WTC11 (cell line): ENCODE measurements at regions not wholly inside any gene's neighbourhood (a gene's known extent, or its start where the extent isn't known, plus 50 kb on each side); places are given as distances from the start of the nearest gene placed in this dataset.

Experiments
- ATAC-seq: fragments of 200-7000 bp; cut with Tn5 transposase; 2 replicates; pipeline ENCODE4 v1.10.0; 2021; ENCODE audit warnings: mild to moderate bottlenecking, moderate library complexity
- CTCF ChIA-PET: fragments of 300-600 bp; sonication (Branson Sonifier 250); formaldehyde crosslinking; loops from one replicate; lab custom pipeline; 2021; ENCODE audit warnings: antibody characterized with exemption; lab: Charles Lee
- POLR2A ChIA-PET: fragments of 350-600 bp; sonication (Branson Sonifier 250); formaldehyde crosslinking; loops from one replicate; lab custom pipeline; 2021; ENCODE audit warnings: antibody characterized with exemption; lab: Charles Lee
- DNase-seq: peaks from one replicate; pipeline ENCODE4 v3.0.0; 2021; ENCODE audit warnings: low spot score
- H3K27ac Mint-ChIP-seq: 2 replicates; pipeline ENCODE4 v1.8.0; 2021; ENCODE audit warnings: mixed read lengths
- H3K27me3 Mint-ChIP-seq: 2 replicates; pipeline ENCODE4 v1.8.0; 2021; ENCODE audit warnings: low read depth, mild to moderate bottlenecking, moderate library complexity, mixed read lengths
- H3K36me3 Mint-ChIP-seq: 2 replicates; pipeline ENCODE4 v1.8.0; 2021; ENCODE audit warnings: mixed read lengths
- H3K4me1 Mint-ChIP-seq: 2 replicates; pipeline ENCODE4 v1.8.0; 2022; ENCODE audit warnings: mixed read lengths
- H3K4me3 Mint-ChIP-seq: 2 replicates; pipeline ENCODE4 v1.8.0; 2021; ENCODE audit warnings: mild to moderate bottlenecking, moderate library complexity, mixed read lengths
- H3K9me3 Mint-ChIP-seq: 2 replicates; pipeline ENCODE4 v1.8.0; 2021; ENCODE audit warnings: mixed read lengths
- EMX1 ChIP-seq: fragments of 250-450 bp; sonication (Bioruptor Pico); IDR thresholded peaks from 2 replicates; pipeline ENCODE4 v1.8.0; 2021; ENCODE audit warnings: mild to moderate bottlenecking
- FOXK1 ChIP-seq: sonication (generic); formaldehyde crosslinking; IDR thresholded peaks from 2 replicates; pipeline ENCODE4 v1.8.0; 2022; ENCODE audit warnings: mild to moderate bottlenecking, moderate library complexity, missing genetic modification reagents
- FOXP1 ChIP-seq: sonication (generic); formaldehyde crosslinking; IDR thresholded peaks from 2 replicates; pipeline ENCODE4 v1.8.0; 2022; ENCODE audit warnings: missing genetic modification reagents, mild to moderate bottlenecking, moderate library complexity, borderline replicate concordance
- GRHL2 ChIP-seq: fragments of 250-450 bp; sonication (Bioruptor Pico); IDR thresholded peaks from 2 replicates; pipeline ENCODE4 v1.8.0; 2022; ENCODE audit warnings: mild to moderate bottlenecking, moderate library complexity; ENCODE audit not compliant: insufficient replicate concordance, severe bottlenecking
- MYBL2 ChIP-seq: sonication (generic); formaldehyde crosslinking; IDR thresholded peaks from 2 replicates; pipeline ENCODE4 v1.8.1; 2023; ENCODE audit warnings: mild to moderate bottlenecking, moderate library complexity, missing genetic modification reagents
- NFE2L1 ChIP-seq: sonication (generic); formaldehyde crosslinking; IDR thresholded peaks from 2 replicates; pipeline ENCODE4 v1.8.1; 2023; ENCODE audit warnings: missing genetic modification reagents
- NR1H2 ChIP-seq: sonication (generic); formaldehyde crosslinking; IDR thresholded peaks from 2 replicates; pipeline ENCODE4 v1.9.0; 2021; ENCODE audit warnings: mild to moderate bottlenecking, moderate library complexity, missing genetic modification reagents
- PRRX2 ChIP-seq: fragments of 250-450 bp; sonication (Bioruptor Pico); IDR thresholded peaks from 2 replicates; pipeline ENCODE4 v1.8.0; 2021; ENCODE audit warnings: mild to moderate bottlenecking
- SP1 ChIP-seq: sonication (generic); formaldehyde crosslinking; conservative IDR thresholded peaks from 2 replicates; pipeline ENCODE4 v1.8.1; 2022; ENCODE audit warnings: missing genetic modification reagents
- ZNF423 ChIP-seq: fragments of 250-450 bp; sonication (Bioruptor Pico); IDR thresholded peaks from 2 replicates; pipeline ENCODE4 v2.1.2; 2022; ENCODE audit warnings: mild to moderate bottlenecking, moderate library complexity
- TF ChIP-seq, protein P1 (sequence below): sonication (generic); formaldehyde crosslinking; IDR thresholded peaks from 2 replicates; pipeline ENCODE4 v1.8.1; 2022; ENCODE audit warnings: low read depth, mild to moderate bottlenecking, moderate library complexity, missing genetic modification reagents, borderline replicate concordance
- TF ChIP-seq, protein P2 (sequence below): fragments of 250-450 bp; sonication (Bioruptor Pico); IDR thresholded peaks from 2 replicates; pipeline ENCODE4 v1.8.0; 2021; ENCODE audit warnings: mild to moderate bottlenecking
- TF ChIP-seq, protein P3 (sequence below): fragments of 250-450 bp; sonication (Bioruptor Pico); IDR thresholded peaks from 2 replicates; pipeline ENCODE4 v1.9.0; 2021; ENCODE audit warnings: mild to moderate bottlenecking, borderline replicate concordance
- TF ChIP-seq, protein P4 (sequence below): sonication (generic); formaldehyde crosslinking; IDR thresholded peaks from 2 replicates; pipeline ENCODE4 v1.8.1; 2022; ENCODE audit warnings: mild to moderate bottlenecking, moderate library complexity, missing genetic modification reagents
- TF ChIP-seq, protein P5 (sequence below): sonication (generic); formaldehyde crosslinking; IDR thresholded peaks from 2 replicates; pipeline ENCODE4 v1.8.1; 2022; ENCODE audit warnings: mild to moderate bottlenecking, missing genetic modification reagents, moderate library complexity, borderline replicate concordance
- TF ChIP-seq, protein P6 (sequence below): sonication (generic); formaldehyde crosslinking; IDR thresholded peaks from 2 replicates; pipeline ENCODE4 v1.8.0; 2022; ENCODE audit warnings: mild to moderate bottlenecking, missing genetic modification reagents
- TF ChIP-seq, protein P7 (sequence below): sonication (generic); formaldehyde crosslinking; IDR thresholded peaks from 2 replicates; pipeline ENCODE4 v1.8.0; 2023; ENCODE audit warnings: missing genetic modification reagents, mild to moderate bottlenecking, borderline replicate concordance

DNA sequence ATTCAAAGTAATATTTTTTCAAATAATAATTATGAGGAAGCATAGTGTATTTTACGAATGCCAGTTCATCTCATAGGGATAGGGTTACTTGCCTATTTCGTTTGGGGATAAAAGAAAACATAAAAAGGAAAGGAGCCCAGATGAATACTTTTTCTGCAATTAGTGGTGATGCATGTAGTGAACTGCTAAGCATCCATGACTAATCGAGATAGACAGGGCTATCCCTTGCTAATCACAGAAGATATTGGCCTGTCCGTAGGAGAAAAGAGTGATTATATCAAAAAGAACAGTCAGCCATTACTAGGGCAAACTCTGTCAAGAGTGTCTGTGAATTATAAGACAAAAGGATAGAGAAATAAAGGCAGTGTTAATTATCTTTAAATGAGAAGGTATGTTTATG lies 746.1 kb downstream of the C4orf33 start:
- Mint-ChIP-seq H3K27me3 (no peaks in the 10 kb centered on the region), H3K36me3 (peaks cover 8% of the 10 kb centered on the region; the same call in 1 of the 2 replicates), H3K4me1 (no peaks in the 10 kb centered on the region), H3K9me3 (peaks cover 9% of the 10 kb centered on the region), H3K4me3 (no peak overlapping the region), H3K27ac (no peak overlapping the region)
- DNase-seq, result no peak
- no peak for ATAC-seq
- TF ChIP-seq, protein P1, sequence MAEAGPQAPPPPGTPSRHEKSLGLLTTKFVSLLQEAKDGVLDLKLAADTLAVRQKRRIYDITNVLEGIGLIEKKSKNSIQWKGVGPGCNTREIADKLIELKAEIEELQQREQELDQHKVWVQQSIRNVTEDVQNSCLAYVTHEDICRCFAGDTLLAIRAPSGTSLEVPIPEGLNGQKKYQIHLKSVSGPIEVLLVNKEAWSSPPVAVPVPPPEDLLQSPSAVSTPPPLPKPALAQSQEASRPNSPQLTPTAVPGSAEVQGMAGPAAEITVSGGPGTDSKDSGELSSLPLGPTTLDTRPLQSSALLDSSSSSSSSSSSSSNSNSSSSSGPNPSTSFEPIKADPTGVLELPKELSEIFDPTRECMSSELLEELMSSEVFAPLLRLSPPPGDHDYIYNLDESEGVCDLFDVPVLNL (CRISPR knock-in tag), result no peak
- TF ChIP-seq SP1 (CRISPR knock-in tag) (no peak), FOXK1 (no peak), ZNF423 (CRISPR knock-in tag) (no peak), FOXP1 (CRISPR knock-in tag) (no peak), NR1H2 (CRISPR knock-in tag) (no peak), GRHL2 (CRISPR knock-in tag) (no peak), MYBL2 (CRISPR knock-in tag) (no peak), EMX1 (CRISPR knock-in tag) (no peak), NFE2L1 (CRISPR knock-in tag) (no peak), PRRX2 (CRISPR knock-in tag) (no peak)
- TF ChIP-seq, protein P2, sequence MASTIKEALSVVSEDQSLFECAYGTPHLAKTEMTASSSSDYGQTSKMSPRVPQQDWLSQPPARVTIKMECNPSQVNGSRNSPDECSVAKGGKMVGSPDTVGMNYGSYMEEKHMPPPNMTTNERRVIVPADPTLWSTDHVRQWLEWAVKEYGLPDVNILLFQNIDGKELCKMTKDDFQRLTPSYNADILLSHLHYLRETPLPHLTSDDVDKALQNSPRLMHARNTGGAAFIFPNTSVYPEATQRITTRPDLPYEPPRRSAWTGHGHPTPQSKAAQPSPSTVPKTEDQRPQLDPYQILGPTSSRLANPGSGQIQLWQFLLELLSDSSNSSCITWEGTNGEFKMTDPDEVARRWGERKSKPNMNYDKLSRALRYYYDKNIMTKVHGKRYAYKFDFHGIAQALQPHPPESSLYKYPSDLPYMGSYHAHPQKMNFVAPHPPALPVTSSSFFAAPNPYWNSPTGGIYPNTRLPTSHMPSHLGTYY, result no peak
- TF ChIP-seq, protein P3, sequence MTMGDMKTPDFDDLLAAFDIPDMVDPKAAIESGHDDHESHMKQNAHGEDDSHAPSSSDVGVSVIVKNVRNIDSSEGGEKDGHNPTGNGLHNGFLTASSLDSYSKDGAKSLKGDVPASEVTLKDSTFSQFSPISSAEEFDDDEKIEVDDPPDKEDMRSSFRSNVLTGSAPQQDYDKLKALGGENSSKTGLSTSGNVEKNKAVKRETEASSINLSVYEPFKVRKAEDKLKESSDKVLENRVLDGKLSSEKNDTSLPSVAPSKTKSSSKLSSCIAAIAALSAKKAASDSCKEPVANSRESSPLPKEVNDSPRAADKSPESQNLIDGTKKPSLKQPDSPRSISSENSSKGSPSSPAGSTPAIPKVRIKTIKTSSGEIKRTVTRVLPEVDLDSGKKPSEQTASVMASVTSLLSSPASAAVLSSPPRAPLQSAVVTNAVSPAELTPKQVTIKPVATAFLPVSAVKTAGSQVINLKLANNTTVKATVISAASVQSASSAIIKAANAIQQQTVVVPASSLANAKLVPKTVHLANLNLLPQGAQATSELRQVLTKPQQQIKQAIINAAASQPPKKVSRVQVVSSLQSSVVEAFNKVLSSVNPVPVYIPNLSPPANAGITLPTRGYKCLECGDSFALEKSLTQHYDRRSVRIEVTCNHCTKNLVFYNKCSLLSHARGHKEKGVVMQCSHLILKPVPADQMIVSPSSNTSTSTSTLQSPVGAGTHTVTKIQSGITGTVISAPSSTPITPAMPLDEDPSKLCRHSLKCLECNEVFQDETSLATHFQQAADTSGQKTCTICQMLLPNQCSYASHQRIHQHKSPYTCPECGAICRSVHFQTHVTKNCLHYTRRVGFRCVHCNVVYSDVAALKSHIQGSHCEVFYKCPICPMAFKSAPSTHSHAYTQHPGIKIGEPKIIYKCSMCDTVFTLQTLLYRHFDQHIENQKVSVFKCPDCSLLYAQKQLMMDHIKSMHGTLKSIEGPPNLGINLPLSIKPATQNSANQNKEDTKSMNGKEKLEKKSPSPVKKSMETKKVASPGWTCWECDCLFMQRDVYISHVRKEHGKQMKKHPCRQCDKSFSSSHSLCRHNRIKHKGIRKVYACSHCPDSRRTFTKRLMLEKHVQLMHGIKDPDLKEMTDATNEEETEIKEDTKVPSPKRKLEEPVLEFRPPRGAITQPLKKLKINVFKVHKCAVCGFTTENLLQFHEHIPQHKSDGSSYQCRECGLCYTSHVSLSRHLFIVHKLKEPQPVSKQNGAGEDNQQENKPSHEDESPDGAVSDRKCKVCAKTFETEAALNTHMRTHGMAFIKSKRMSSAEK (CRISPR knock-in tag), result no peak
- TF ChIP-seq, protein P4, sequence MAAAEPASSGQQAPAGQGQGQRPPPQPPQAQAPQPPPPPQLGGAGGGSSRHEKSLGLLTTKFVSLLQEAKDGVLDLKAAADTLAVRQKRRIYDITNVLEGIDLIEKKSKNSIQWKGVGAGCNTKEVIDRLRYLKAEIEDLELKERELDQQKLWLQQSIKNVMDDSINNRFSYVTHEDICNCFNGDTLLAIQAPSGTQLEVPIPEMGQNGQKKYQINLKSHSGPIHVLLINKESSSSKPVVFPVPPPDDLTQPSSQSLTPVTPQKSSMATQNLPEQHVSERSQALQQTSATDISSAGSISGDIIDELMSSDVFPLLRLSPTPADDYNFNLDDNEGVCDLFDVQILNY (CRISPR knock-in tag), result no peak
- TF ChIP-seq, protein P5, sequence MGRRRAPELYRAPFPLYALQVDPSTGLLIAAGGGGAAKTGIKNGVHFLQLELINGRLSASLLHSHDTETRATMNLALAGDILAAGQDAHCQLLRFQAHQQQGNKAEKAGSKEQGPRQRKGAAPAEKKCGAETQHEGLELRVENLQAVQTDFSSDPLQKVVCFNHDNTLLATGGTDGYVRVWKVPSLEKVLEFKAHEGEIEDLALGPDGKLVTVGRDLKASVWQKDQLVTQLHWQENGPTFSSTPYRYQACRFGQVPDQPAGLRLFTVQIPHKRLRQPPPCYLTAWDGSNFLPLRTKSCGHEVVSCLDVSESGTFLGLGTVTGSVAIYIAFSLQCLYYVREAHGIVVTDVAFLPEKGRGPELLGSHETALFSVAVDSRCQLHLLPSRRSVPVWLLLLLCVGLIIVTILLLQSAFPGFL, result no peak
- TF ChIP-seq, protein P6, sequence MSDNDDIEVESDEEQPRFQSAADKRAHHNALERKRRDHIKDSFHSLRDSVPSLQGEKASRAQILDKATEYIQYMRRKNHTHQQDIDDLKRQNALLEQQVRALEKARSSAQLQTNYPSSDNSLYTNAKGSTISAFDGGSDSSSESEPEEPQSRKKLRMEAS (CRISPR knock-in tag), result no peak
- TF ChIP-seq, protein P7, sequence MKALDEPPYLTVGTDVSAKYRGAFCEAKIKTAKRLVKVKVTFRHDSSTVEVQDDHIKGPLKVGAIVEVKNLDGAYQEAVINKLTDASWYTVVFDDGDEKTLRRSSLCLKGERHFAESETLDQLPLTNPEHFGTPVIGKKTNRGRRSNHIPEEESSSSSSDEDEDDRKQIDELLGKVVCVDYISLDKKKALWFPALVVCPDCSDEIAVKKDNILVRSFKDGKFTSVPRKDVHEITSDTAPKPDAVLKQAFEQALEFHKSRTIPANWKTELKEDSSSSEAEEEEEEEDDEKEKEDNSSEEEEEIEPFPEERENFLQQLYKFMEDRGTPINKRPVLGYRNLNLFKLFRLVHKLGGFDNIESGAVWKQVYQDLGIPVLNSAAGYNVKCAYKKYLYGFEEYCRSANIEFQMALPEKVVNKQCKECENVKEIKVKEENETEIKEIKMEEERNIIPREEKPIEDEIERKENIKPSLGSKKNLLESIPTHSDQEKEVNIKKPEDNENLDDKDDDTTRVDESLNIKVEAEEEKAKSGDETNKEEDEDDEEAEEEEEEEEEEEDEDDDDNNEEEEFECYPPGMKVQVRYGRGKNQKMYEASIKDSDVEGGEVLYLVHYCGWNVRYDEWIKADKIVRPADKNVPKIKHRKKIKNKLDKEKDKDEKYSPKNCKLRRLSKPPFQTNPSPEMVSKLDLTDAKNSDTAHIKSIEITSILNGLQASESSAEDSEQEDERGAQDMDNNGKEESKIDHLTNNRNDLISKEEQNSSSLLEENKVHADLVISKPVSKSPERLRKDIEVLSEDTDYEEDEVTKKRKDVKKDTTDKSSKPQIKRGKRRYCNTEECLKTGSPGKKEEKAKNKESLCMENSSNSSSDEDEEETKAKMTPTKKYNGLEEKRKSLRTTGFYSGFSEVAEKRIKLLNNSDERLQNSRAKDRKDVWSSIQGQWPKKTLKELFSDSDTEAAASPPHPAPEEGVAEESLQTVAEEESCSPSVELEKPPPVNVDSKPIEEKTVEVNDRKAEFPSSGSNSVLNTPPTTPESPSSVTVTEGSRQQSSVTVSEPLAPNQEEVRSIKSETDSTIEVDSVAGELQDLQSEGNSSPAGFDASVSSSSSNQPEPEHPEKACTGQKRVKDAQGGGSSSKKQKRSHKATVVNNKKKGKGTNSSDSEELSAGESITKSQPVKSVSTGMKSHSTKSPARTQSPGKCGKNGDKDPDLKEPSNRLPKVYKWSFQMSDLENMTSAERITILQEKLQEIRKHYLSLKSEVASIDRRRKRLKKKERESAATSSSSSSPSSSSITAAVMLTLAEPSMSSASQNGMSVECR (CRISPR knock-in tag), result no peak
- CTCF ChIA-PET, result no interaction called here
- POLR2A ChIA-PET, result no interaction called here
